HG03025 (cell line): ENCODE measurements at regions not wholly inside any gene's neighbourhood (a gene's known extent, or its start where the extent isn't known, plus 50 kb on each side); places are given as distances from the start of the nearest gene placed in this dataset.
"Not testable (repeated sequence)": the region's sequence is repeated elsewhere in the genome, so short reads cannot be mapped to it uniquely, and the experiment has no call there.

ENCODE experiments used
- ATAC-seq: cut with Tn5 transposase; IDR thresholded peaks from one replicate; pipeline ENCODE4 v1.9.1; 2021; ENCODE audit warnings: mild to moderate bottlenecking, moderate library complexity; ENCODE audit not compliant: unreplicated experiment, low FRiP score

- ATAC-seq = no peak
Observed at GRCh38 chr3:30401971-30402370, 204.4 kb upstream of the TGFBR2 start.

- no peak for ATAC-seq
Observed at GRCh38 chr3:30407651-30408050, 198.8 kb upstream of the TGFBR2 start.

- ATAC-seq = no peak
Observed at GRCh38 chr3:30408105-30408557, 198.3 kb upstream of the TGFBR2 start.

- no peak for ATAC-seq
Observed at GRCh38 chr3:30418443-30418842, 188.0 kb upstream of the TGFBR2 start.

- ATAC-seq = no peak
Observed at GRCh38 chr3:30421266-30421665, 185.1 kb upstream of the TGFBR2 start.

- no peak for ATAC-seq
Observed at GRCh38 chr3:30426293-30426993, 180.0 kb upstream of the TGFBR2 start.

- ATAC-seq = no peak
Observed at GRCh38 chr3:30428251-30428650, 178.2 kb upstream of the TGFBR2 start.

- ATAC-seq = no peak
Observed at GRCh38 chr3:30435861-30436331, 170.5 kb upstream of the TGFBR2 start.

GRCh38 chr3:30437171-30437601 lies 169.2 kb upstream of the TGFBR2 start:
- no peak for ATAC-seq

- no peak for ATAC-seq
Observed at GRCh38 chr3:30438126-30438525, 168.3 kb upstream of the TGFBR2 start.

- no peak for ATAC-seq
Observed at GRCh38 chr3:30439451-30440053, 166.8 kb upstream of the TGFBR2 start.

- ATAC-seq = no peak
Observed at GRCh38 chr3:30440147-30440604, 166.2 kb upstream of the TGFBR2 start.

- ATAC-seq = no peak
Observed at GRCh38 chr3:30440880-30441279, 165.5 kb upstream of the TGFBR2 start.

GRCh38 chr3:30443756-30444673 lies 162.4 kb upstream of the TGFBR2 start:
- no peak for ATAC-seq

GRCh38 chr3:30448450-30449289 lies 157.7 kb upstream of the TGFBR2 start:
- no peak for ATAC-seq

- no peak for ATAC-seq
Observed at GRCh38 chr3:30449290-30449632, 157.1 kb upstream of the TGFBR2 start.

- no peak for ATAC-seq
Observed at GRCh38 chr3:30452446-30452845, 154.0 kb upstream of the TGFBR2 start.

- ATAC-seq = no peak
Observed at GRCh38 chr3:30453360-30454039, 152.9 kb upstream of the TGFBR2 start.

- ATAC-seq = no peak
Observed at GRCh38 chr3:30454636-30455035, 151.8 kb upstream of the TGFBR2 start.

- not testable (repeated sequence) for ATAC-seq
Observed at GRCh38 chr3:30455112-30455511, 151.3 kb upstream of the TGFBR2 start.
